ENCODE measurements at regions not wholly inside any gene's neighbourhood (a gene's known extent, or its start where the extent isn't known, plus 50 kb on each side); places are given as distances from the start of the nearest gene placed in this dataset.

DNA sequence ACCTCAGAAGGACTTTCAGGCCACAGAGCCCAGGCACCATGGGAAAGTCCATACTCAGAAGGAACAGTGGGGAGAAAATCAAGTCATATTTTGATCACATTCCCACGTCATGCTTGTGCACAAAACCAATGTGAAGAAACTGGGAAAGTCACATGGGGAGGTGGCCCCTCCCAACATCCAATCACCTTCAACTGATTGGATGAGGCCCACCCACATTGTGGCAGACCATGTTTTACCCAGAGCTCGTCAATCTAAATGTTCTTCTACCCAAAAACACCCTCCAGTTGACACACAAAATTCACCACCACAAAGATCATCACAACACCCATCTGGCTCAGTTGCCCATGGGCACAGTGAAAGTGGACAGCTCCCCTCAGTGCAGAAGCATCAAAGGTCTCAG is 248.2 kb upstream of the IGF1R start:
- TF ChIP-seq, protein P1, sequence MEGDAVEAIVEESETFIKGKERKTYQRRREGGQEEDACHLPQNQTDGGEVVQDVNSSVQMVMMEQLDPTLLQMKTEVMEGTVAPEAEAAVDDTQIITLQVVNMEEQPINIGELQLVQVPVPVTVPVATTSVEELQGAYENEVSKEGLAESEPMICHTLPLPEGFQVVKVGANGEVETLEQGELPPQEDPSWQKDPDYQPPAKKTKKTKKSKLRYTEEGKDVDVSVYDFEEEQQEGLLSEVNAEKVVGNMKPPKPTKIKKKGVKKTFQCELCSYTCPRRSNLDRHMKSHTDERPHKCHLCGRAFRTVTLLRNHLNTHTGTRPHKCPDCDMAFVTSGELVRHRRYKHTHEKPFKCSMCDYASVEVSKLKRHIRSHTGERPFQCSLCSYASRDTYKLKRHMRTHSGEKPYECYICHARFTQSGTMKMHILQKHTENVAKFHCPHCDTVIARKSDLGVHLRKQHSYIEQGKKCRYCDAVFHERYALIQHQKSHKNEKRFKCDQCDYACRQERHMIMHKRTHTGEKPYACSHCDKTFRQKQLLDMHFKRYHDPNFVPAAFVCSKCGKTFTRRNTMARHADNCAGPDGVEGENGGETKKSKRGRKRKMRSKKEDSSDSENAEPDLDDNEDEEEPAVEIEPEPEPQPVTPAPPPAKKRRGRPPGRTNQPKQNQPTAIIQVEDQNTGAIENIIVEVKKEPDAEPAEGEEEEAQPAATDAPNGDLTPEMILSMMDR (IDR thresholded peaks at IDR 0.05), result no peak

DNA sequence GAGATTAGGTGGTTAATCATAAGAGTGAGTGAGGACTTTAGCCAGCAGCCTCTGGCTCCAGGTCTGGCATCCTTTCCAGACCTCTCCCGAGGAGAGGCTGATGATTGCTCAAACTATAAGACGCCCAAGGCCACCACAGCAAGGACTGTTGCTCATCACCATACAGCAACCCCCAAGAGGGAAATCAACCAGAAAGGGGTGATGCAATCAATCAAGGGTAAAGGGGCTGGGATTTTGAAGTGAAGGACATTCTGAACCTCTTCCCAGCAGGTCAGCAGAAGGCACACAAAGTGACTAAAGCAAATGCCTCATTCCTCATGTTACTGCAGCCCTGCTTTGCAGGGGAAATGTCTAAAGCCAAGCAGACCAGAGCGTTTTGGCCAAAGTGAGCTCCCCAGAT is 247.3 kb upstream of the IGF1R start:
- TF ChIP-seq, protein P1 (IDR thresholded peaks at IDR 0.05), result no peak

DNA sequence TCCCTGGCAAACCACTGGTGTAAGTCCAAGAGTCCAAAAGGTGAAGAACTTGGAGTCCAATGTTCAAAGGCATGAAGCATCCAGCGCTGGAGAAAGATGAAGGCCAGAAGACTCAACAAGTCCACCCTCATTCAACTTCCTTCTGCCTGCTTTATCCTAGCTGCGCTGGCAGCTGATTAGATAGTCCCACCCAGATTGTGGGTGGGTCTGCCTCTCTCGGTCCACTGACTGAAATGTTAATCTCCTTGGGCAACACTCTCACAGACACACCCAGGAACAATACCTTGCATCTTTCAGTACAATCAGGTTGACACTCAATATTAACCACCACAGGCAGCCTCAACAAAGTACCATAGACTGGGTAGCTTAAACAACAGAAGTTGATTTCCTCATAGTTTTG is 245.9 kb upstream of the IGF1R start:
- TF ChIP-seq, protein P1 (IDR thresholded peaks at IDR 0.05), result no peak

DNA sequence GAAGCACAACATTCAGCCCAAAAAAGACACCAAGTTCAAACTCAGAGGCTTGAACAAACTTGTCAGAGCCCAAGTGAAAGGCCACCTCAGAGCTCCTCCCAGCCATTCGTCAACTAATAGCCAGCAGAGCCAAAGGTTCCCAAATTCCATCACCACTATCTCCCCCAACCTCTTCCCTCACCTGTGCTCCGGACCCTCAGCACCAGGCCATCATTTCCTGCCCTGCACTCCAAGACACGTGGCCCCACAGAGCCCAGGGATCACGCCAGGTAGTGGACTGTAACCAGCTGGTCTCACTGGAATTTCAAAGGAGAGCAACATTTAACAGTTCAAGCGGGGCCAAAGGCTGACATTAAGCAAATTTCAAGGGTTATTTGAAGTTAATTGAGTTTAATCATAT is 245.2 kb upstream of the IGF1R start:
- TF ChIP-seq, protein P1 (IDR thresholded peaks at IDR 0.05), result no peak

DNA sequence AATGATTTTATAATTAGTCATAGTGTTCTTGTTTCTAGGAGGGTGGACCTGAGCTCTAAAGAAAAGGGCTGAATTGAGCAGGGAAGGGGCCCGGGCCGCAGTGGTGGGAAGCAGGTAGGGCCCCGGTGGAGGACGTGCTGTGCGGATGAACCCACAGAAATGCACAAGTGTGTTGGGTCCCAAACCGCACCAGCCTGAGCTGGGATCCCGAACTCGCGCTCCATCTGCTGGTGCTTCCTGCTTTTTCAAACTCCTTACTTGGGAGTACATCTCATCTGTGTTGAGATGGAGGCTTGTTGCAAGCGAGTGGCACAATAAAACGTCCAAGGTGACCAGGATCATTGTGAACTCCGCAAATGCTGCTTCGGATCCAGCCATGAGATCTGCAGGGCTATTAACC is 244.8 kb upstream of the IGF1R start:
- TF ChIP-seq, protein P1 (IDR thresholded peaks at IDR 0.05), result peak; percentile 27; the same call in 1 of the 2 replicates

DNA sequence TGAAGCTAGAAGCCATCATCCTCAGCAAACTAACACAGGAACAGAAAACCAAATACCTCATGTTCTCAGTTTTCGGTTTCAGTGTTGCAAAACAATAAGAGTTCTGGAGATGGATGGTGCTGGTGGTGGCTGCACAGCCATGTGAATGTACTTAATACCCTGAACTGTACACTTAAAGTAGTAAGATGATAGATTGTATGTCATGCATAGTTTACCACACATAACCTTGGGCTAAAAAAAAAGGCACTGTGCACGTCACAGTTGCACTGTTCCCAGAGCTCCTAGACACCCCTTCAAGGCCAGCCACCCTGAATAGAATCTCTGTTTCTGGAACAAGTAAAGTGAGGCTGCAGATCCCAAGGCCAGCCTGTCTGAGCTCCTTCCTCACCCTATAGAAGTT is 243.3 kb upstream of the IGF1R start:
- TF ChIP-seq, protein P1 (IDR thresholded peaks at IDR 0.05), result no peak

DNA sequence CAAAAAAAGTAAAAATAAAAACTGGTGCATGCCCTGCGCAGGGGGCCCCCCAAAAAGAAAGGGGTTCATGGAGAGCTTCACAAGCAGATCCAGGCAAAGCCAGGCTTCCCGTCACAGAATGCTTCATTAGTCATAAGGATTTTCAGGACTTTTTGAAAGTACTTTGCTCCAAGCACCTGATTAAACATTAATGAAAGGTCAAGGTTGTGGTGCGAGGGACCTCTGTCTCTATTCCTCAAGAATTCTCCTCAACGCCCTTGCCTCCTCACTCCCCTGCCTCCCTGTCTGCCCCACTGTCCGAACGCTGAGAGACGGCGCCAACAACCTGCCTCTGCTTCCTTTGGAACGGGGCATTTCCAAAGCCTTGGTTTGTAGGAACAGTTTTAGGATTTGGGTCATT is 240.1 kb upstream of the IGF1R start:
- TF ChIP-seq, protein P1 (IDR thresholded peaks at IDR 0.05), result no peak

DNA sequence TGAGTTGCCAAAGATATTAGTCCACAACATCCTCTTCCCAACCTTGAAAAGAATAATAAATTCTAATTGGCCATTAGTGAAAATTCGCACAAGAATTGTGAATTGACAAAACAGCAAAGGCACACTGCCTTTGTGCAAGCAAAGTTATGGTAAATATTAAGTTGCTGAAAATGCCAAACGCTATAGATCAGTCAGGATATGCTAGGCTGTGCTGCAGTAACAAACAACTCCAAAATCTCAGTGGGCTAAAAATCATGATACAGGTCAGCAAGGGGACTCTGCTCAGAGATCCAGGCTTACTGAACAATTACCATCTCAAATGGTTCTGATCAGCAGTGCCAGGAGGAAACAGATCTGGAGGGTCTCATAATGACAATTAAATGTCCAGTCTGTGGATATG is 238.0 kb upstream of the IGF1R start:
- TF ChIP-seq, protein P1 (IDR thresholded peaks at IDR 0.05), result no peak
